ENCODE measurements at regions not wholly inside any gene's neighbourhood (a gene's known extent, or its start where the extent isn't known, plus 50 kb on each side); places are given as distances from the start of the nearest gene placed in this dataset.

GRCh38 chr13:22014469-22014868, 343.6 kb downstream of the FGF9 start:
- DNase-seq, result no peak

GRCh38 chr13:22017226-22017625, 346.4 kb downstream of the FGF9 start:
- peak; percentile 30 for DNase-seq

GRCh38 chr13:22018076-22018835, 347.4 kb downstream of the FGF9 start:
- DNase-seq, result no peak

- no peak for DNase-seq
Measured at GRCh38 chr13:22018836-22019210, 347.9 kb downstream of the FGF9 start.

- DNase-seq, result no peak
Measured at GRCh38 chr13:22024381-22024994, 353.6 kb downstream of the FGF9 start.

- no peak for DNase-seq
Measured at GRCh38 chr13:22027566-22027965, 356.7 kb downstream of the FGF9 start.

GRCh38 chr13:22028831-22029230, 358.0 kb downstream of the FGF9 start:
- no peak for DNase-seq

- no peak for DNase-seq
Measured at GRCh38 chr13:22030321-22030720, 359.4 kb downstream of the FGF9 start.

- no peak for DNase-seq
Measured at GRCh38 chr13:22031702-22032286, 360.9 kb downstream of the FGF9 start.

- no peak for DNase-seq
Measured at GRCh38 chr13:22032905-22033304, 362.0 kb downstream of the FGF9 start.

GRCh38 chr13:22039961-22040360, 369.1 kb downstream of the FGF9 start:
- DNase-seq, result no peak

GRCh38 chr13:22040810-22041364, 370.0 kb downstream of the FGF9 start:
- DNase-seq, result peak; percentile 34

GRCh38 chr13:22041741-22042140, 370.9 kb downstream of the FGF9 start:
- no peak for DNase-seq

- no peak for DNase-seq
Measured at GRCh38 chr13:22047082-22047784, 376.4 kb downstream of the FGF9 start.

GRCh38 chr13:22047785-22048104, 376.9 kb downstream of the FGF9 start:
- no peak for DNase-seq

- no peak for DNase-seq
Measured at GRCh38 chr13:22049384-22049783, 378.5 kb downstream of the FGF9 start.

GRCh38 chr13:22050951-22051563, 380.2 kb downstream of the FGF9 start:
- no peak for DNase-seq

GRCh38 chr13:22053053-22053452, 382.2 kb downstream of the FGF9 start:
- no peak for DNase-seq

GRCh38 chr13:22055259-22055658, 384.4 kb downstream of the FGF9 start:
- no peak for DNase-seq

GRCh38 chr13:22060187-22060586, 389.3 kb downstream of the FGF9 start:
- DNase-seq, result no peak

GRCh38 chr13:22061371-22061805, 390.5 kb downstream of the FGF9 start:
- peak; percentile 46 for DNase-seq

- DNase-seq, result peak; percentile 54
Measured at GRCh38 chr13:22061806-22062391, 391.0 kb downstream of the FGF9 start.

Data from activated CD4-positive, alpha-beta T cell treated with anti-CD3 and anti-CD28 coated beads, Interleukin-10, Interleukin-2, amounts not matched to agents 100 ng/mL and 50 ng/mL, durations not matched to agents 16 hours and 8 hours (primary cell).